HG02610 (cell line): ENCODE measurements at regions not wholly inside any gene's neighbourhood (a gene's known extent, or its start where the extent isn't known, plus 50 kb on each side); places are given as distances from the start of the nearest gene placed in this dataset.
"Not testable (repeated sequence)": the region's sequence is repeated elsewhere in the genome, so short reads cannot be mapped to it uniquely, and the experiment has no call there.

Source experiments
- ATAC-seq: cut with Tn5 transposase; IDR thresholded peaks from one replicate; pipeline ENCODE4 v1.9.1; 2021; ENCODE audit warnings: mild to moderate bottlenecking, moderate library complexity; ENCODE audit not compliant: unreplicated experiment

- ATAC-seq = not testable (repeated sequence)
Observed at GRCh38 chr2:91497129-91498064, 2805.9 kb downstream of the RPIA start.

- not testable (repeated sequence) for ATAC-seq
Observed at GRCh38 chr2:91498065-91498449, 2806.6 kb downstream of the RPIA start.

DNA sequence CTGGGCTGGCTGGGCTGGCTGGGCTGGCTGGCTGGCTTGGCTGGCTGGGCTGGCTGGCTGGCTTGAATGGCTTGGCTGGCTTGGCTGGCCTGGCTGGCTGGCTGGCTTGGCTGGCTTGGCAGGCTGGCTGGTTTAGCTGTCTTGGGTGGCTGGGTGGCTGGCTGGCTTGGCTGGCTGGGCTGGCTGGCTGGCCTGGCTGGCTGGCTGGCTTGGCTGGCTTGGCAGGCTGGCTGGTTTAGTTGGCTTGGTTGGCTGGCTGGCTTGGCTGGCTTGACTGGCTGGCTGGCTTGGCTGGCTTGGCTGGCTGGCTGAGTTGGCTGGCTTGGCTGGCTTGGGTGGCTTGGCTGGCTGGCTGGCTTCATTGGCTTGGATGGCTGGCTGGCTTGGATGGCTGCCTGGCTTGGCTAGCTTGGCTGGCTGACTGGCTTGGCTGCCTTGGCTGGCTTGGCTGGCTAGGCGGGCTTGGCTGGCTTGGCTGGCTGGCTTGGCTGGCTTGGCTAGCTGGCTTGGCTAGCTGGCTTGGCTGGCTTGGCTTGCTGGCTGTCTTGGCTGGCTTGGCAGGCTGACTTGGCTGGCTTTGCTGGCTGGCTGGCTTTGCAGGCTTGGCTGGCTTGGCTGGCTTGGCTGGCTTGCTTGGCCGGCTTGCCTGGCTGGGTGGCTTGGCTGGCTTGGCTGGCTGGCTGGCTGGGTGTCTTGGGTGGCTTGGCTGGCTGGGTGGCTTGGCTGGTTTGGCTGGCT is 2807.2 kb downstream of the RPIA start:
- not testable (repeated sequence) for ATAC-seq

DNA sequence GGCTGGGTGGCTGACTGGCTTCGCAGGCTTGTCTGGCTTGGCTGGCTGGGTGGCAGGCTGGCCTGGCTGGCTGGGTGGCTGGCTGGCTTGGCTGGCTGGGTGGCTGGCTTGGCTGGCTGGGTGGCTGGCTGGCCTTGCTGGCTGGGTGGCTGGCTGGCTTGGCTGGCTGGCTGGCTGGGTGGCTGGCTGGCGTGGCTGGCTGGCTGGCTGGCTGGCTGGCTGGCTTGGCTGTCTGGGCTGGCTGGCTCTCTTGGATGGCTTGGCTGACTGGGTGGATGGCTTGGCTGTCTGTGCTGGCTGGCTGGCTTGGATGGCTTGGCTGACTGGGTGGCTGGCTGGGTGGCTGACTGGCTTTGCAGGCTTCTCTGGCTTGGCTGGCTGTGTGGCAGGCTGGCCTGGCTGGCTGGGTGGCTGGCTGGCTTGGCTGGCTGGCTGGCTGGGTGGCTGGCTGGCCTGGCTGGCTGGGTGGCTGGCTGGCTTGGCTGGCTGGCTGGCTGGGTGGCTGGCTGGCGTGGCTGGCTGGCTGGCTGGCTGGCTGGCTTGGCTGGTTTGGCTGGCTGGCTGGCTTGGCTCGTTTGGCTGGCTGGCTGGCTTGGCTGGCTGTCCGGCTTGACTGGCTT is 2808.1 kb downstream of the RPIA start:
- ATAC-seq = not testable (repeated sequence)

DNA sequence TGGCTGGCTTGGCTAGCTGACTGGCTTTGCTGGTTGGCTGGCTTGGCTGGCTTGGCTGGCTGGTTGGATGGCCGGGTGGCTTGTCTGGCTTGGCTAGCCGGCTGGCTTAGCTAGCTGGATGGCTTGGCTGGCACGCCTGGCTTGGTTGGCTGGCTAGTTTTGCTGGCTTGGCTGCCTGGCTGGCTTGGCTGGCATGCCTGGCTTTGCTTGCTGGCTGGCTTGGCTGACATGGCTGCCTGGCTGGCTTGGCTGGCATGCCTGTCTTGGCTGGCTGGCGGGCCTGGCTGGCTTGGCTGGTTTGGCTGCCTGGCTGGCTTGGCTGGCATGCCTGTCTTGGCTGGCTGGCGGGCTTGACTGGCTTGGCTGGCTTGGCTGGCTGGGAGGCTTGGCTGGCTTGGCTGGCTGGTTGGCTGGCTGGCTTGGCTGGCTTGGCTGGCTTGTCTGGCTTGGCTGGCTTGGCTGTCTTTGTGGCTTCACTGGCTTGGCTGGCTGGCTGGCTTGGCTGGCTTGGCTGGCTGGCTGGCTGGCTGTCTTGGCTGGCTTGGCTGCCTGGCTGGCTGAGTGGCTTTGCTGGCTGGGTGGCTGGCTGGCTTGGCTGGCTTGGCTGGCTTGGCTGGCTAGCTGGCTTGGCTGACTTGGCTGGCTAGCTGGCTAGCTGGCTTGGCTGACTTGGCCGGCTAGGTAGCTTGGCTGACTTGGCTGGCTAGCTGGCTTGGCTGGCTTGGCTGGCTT is 2808.9 kb downstream of the RPIA start:
- not testable (repeated sequence) for ATAC-seq

DNA sequence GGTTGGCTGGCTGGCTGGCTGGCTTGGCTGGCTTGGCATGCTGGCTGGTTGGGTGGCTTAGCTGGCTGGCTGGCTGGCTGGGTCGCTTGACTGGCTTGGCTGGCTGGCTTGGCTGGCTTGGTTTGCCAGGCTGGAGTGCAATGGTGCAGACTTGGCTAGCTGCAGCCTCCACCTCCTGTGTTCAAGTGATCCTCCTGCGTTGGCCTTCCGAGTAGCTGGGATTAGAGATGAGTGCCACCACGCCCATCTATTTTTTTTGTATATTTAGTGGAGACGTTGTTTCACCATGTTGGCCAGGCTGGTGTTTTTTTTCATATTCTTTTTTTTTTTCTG is 2809.5 kb downstream of the RPIA start:
- not testable (repeated sequence) for ATAC-seq

DNA sequence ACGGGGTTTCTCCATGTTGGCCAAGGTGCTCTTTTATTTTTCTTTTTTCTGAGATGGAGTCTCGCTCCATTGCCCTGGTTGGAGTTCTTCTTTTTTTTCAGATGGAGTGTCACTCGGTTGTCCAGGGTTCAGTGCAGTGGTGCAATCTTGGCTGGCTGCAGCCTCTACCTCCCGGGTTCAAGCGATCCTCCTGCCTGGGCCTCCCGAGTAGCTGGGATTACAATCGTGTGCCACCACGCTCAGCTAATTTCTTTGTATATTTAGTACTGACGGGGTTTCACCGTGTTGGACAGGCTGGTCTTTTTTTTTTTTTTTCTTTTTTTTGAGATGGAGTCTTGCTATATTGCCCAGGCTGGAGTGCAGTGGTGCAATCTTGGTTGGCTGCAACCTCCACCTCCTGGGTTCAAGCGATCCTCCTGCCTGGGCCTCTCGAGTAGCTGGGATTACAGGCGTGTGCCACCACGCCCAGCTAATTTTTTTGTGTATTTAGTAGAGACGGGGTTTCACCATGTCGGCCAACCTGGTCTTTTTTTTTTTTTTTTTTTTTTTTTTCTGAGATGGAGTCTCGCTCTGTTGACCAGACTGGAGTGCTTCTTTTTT is 2810.1 kb downstream of the RPIA start:
- ATAC-seq = not testable (repeated sequence)

DNA sequence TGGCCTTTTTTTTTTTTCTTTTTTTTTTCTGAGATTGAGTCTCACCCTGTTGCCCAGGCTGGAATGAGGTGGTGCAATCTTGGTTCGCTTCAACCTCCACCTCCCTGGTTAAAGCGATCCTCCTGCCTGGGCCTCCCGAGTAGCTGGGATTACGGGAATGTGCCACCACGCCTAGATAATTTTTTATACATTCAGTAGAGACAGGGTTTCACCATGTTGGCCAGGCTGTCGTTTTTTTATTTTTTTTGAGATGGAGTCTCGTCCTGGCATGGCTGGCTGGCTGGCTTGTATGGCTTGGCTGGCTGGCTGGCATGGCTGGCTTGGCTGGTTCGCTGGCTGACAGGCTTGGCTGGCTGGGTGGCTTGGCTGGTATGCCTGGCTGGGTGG is 2812.1 kb downstream of the RPIA start:
- not testable (repeated sequence) for ATAC-seq

GRCh38 chr2:91503959-91504741 is 2812.7 kb downstream of the RPIA start:
- ATAC-seq = not testable (repeated sequence)

GRCh38 chr2:91508816-91509215 is 2817.3 kb downstream of the RPIA start:
- ATAC-seq = not testable (repeated sequence)

GRCh38 chr2:91509276-91509675 is 2817.8 kb downstream of the RPIA start:
- not testable (repeated sequence) for ATAC-seq

GRCh38 chr2:91511166-91511565 is 2819.7 kb downstream of the RPIA start:
- not testable (repeated sequence) for ATAC-seq

- not testable (repeated sequence) for ATAC-seq
Observed at GRCh38 chr2:91515966-91516365, 2824.5 kb downstream of the RPIA start.

DNA sequence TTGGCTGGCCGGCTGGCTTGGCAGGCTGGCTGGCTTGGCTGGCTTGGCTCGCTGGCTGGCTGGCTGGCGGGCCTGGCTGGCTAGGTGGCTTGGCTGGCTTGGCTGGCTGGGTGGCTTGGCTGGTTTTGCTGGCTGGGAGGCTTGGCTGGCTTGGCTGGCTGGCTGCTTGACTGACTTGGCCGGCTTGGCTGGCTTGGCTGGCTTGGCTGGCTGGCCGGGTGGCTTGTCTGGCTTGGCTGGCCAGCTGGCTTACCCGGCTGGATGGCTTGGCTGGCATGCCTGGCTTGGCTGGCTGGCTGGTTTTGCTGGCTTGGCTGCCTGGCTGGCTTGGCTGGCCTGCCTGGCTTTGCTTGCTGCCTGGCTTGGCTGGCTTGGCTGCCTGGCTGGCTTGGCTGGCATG is 2825.2 kb downstream of the RPIA start:
- ATAC-seq = not testable (repeated sequence)

DNA sequence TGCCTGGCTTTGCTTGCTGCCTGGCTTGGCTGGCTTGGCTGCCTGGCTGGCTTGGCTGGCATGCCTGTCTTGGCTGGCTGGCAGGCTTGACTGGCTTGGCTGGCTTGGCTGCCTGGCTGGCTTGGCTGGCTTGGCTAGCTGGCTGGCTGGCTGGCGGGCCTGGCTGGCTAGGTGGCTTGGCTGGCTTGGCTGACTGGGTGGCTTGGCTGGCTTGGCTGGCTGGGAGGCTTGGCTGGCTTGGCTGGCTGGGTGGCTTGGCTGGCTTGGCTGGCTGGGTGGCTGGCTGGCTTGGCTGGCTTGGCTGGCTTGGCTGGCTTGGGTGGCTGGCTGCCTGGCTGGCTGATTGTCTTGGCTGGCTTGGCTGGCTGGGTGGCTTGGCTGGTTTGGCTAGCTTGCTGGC is 2826.4 kb downstream of the RPIA start:
- ATAC-seq = not testable (repeated sequence)

DNA sequence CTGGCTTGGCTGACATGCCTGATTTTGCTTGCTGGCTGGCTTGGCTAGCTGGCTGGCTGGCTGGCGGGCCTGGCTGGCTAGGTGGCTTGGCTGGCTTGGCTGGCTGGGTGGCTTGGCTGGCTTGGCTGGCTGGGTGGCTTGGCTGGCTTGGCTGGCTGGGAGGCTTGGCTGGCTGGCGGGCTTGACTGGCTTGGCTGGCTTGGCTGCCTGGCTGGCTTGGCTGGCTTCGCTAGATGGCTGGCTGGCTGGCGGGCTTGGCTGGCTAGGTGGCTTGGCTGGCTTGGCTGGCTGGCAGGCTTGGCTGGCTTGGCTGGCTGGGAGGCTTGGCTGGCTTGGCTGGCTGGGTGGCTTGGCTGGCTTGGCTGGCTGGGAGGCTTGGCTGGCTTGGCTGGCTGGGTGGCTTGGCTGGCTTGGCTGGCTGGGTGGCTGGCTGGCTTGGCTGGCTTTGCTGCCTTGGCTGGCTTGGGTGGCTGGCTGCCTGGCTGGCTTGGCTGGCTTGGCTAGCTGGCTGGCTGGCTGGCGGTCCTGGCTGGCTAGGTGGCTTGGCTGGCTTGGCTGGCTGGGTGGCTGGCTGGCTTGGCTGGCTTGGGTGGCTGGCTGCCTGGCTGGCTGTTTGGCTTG is 2827.0 kb downstream of the RPIA start:
- ATAC-seq = not testable (repeated sequence)

DNA sequence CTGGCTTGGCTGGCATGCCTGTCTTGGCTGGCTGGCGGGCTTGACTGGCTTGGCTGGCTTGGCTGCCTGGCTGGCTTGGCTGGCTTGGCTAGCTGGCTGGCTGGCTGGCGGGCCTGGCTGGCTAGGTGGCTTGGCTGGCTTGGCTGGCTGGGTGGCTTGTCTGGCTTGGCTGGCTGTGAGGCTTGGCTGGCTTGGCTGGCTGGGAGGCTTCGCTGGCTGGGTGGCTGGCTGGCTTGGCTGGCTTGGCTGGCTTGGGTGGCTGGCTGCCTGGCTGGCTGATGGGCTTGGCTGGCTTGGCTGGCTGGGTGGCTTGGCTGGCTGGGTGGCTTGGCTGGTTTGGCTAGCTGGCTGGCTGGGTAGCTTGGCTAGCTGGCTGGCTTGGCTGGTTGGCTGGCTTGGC is 2827.9 kb downstream of the RPIA start:
- ATAC-seq = not testable (repeated sequence)

DNA sequence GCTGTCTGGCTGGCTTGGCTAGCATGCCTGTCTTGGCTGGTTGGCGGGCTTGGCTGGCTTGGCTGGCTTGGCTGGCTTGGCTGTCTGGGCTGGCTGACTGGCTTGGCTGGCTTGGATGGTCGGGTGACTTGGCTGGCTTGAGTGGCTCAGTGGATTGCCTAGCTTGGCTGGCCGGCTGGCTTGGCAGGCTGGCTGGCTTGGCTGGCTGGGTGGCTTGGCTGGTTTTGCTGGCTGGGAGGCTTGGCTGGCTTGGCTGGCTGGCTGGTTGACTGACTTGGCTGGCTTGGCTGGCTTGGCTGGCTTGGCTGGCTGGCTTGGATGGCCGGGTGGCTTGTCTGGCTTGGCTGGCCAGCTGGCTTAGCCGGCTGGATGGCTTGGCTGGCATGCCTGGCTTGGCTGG is 2828.4 kb downstream of the RPIA start:
- ATAC-seq = not testable (repeated sequence)

DNA sequence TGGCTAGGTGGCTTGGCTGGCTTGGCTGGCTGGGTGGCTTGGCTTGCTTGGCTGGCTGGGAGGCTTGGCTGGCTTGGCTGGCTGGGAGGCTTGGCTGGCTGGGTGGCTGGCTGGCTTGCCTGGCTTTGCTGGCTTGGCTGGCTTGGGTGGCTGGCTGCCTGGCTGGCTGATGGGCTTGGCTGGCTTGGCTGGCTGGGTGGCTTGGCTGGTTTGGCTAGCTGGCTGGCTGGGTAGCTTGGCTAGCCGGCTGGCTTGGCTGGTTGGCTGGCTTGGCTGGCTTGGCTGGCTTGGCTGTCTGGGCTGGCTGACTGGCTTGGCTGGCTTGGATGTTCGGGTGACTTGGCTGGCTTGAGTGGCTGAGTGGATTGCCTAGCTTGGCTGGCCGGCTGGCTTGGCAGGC is 2829.1 kb downstream of the RPIA start:
- ATAC-seq = not testable (repeated sequence)
